UCSD-AML1 (cell line): ENCODE measurements at regions not wholly inside any gene's neighbourhood (a gene's known extent, or its start where the extent isn't known, plus 50 kb on each side); places are given as distances from the start of the nearest gene placed in this dataset.

Source experiments
- DNase-seq: peaks from one replicate; lab custom pipeline; 2025; ENCODE audit not compliant: unreplicated experiment; lab: John Stamatoyannopoulos, UW

GRCh38 chr5:30856242-30856641 is 337.2 kb upstream of the CDH6 start:
- DNase-seq = no peak

- DNase-seq = no peak
Measured at GRCh38 chr5:30853158-30853557, 340.3 kb upstream of the CDH6 start.

GRCh38 chr5:30850866-30851265 is 342.6 kb upstream of the CDH6 start:
- DNase-seq = no peak

- no peak for DNase-seq
Measured at GRCh38 chr5:30849931-30850710, 343.4 kb upstream of the CDH6 start.

GRCh38 chr5:30846171-30846570 is 347.3 kb upstream of the CDH6 start:
- DNase-seq = no peak

GRCh38 chr5:30845194-30845593 is 348.3 kb upstream of the CDH6 start:
- DNase-seq = no peak

- DNase-seq = no peak
Measured at GRCh38 chr5:30843541-30843940, 349.9 kb upstream of the CDH6 start.

- no peak for DNase-seq
Measured at GRCh38 chr5:30839956-30840355, 353.5 kb upstream of the CDH6 start.

- DNase-seq = no peak
Measured at GRCh38 chr5:30838936-30839496, 354.5 kb upstream of the CDH6 start.

- no peak for DNase-seq
Measured at GRCh38 chr5:30832519-30832918, 361.0 kb upstream of the CDH6 start.

GRCh38 chr5:30831605-30832004 is 361.9 kb upstream of the CDH6 start:
- no peak for DNase-seq

GRCh38 chr5:30831123-30831522 is 362.4 kb upstream of the CDH6 start:
- no peak for DNase-seq

- no peak for DNase-seq
Measured at GRCh38 chr5:30811298-30811697, 382.2 kb upstream of the CDH6 start.

- DNase-seq = no peak
Measured at GRCh38 chr5:30809933-30810332, 383.6 kb upstream of the CDH6 start.

- no peak for DNase-seq
Measured at GRCh38 chr5:30808996-30809395, 384.5 kb upstream of the CDH6 start.

- DNase-seq = no peak
Measured at GRCh38 chr5:30804739-30805505, 388.6 kb upstream of the CDH6 start.

- no peak for DNase-seq
Measured at GRCh38 chr5:30802961-30803705, 390.4 kb upstream of the CDH6 start.

GRCh38 chr5:30781643-30782042 is 411.8 kb upstream of the CDH6 start:
- no peak for DNase-seq

- no peak for DNase-seq
Measured at GRCh38 chr5:30768056-30768690, 425.3 kb upstream of the CDH6 start.

- no peak for DNase-seq
Measured at GRCh38 chr5:30765706-30766105, 427.8 kb upstream of the CDH6 start.

- no peak for DNase-seq
Measured at GRCh38 chr5:30765227-30765626, 428.3 kb upstream of the CDH6 start.
